ENCODE measurements at regions not wholly inside any gene's neighbourhood (a gene's known extent, or its start where the extent isn't known, plus 50 kb on each side); places are given as distances from the start of the nearest gene placed in this dataset.

- no peak for TF ChIP-seq CTCF (IDR thresholded peaks at IDR 0.05)
- no peak for TF ChIP-seq ZFX (IDR thresholded peaks at IDR 0.05; ENCODE audit: borderline replicate concordance)
These were observed 330.3 kb upstream of the SYT1 start for GRCh38 chr12:78534311-78534710.

Data from 22Rv1 (cell line).